DMS153 treated with DMSO at 0.1 percent for 48 hours (cell line): ENCODE measurements at regions not wholly inside any gene's neighbourhood (a gene's known extent, or its start where the extent isn't known, plus 50 kb on each side); places are given as distances from the start of the nearest gene placed in this dataset.
A peak's percentile ranks its signal among the peaks of the same experiment; 100 is the strongest.
"Not testable (repeated sequence)": the region's sequence is repeated elsewhere in the genome, so short reads cannot be mapped to it uniquely, and the experiment has no call there.

Experiments used
- DNase-seq: peaks from one replicate; lab custom pipeline; 2025; ENCODE audit not compliant: unreplicated experiment; lab: John Stamatoyannopoulos, UW

DNA sequence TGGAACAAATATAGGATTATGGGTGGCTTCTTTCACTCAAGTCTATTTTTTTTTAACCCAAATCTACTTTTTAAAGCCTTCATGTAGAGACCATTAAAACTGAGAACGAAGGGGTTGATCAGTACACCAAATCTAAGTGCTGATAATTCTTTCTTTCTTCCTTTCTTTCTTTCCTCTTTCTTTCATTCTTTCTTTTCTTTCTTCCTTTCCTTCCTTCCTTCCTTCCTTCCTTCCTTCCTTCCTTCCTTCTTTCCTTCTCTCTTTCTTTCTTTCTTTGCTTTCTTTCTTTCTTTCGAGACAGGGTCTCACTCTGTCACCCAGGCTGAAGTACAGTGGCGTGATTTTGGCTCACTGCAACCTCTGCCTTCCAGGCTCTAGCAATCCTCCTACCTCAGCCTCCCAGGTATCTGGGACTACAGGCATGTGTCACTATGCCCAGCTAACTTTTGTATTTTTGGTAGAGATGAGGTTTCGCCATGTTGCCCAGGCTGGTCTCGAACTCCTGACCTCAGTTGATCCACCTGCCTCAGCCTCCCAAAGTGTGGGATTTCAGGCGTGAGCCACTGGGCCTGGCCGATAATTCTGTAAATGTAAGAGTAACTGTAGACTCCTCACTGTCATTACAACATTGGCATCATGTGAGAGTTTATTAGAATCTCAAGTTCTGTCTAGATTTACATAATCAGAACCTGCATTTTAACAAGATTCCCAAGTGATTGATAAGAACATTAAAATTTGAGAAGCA, 236.4 kb downstream of the TFEC start:
- DNase-seq = no peak

DNA sequence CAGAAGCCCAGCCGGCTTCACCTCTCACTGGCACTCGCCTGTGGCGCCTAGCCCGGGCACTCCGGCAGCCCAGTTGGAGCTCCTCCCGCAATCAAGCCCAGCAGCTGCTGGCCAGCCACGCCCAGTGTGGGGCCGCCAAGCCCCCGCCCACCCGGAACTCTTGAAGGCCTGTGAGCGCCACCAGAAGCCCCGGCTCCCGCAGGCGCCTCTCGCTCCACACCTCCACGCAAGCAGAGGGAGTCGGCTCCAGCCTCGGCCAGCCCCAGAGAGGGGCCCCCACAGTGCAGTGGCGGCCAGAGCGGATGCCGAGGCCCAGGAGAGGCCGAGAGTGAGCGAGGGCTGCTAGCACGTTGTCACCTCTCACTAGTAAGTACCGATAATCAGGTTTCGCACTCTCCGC, 240.7 kb downstream of the TFEC start:
- DNase-seq = no peak

DNA sequence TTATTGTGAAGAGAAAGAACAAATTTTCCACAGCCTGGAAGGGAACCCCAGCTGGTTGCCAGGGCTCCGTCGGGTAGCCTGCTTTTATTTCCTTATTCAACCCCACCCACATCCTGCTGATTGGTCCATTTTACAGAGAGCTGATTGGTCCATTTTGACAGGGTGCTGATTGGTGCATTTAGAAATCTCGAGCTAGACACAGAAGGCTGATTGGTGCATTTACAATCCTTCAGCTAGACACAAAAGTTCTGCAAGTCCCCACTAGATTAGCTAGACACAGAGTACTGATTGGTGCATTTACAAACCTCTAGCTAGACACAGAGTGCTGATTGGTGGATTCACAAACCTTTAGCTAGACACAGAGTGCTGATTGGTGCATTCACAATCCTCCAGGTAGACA, 241.1 kb downstream of the TFEC start:
- not testable (repeated sequence) for DNase-seq

DNA sequence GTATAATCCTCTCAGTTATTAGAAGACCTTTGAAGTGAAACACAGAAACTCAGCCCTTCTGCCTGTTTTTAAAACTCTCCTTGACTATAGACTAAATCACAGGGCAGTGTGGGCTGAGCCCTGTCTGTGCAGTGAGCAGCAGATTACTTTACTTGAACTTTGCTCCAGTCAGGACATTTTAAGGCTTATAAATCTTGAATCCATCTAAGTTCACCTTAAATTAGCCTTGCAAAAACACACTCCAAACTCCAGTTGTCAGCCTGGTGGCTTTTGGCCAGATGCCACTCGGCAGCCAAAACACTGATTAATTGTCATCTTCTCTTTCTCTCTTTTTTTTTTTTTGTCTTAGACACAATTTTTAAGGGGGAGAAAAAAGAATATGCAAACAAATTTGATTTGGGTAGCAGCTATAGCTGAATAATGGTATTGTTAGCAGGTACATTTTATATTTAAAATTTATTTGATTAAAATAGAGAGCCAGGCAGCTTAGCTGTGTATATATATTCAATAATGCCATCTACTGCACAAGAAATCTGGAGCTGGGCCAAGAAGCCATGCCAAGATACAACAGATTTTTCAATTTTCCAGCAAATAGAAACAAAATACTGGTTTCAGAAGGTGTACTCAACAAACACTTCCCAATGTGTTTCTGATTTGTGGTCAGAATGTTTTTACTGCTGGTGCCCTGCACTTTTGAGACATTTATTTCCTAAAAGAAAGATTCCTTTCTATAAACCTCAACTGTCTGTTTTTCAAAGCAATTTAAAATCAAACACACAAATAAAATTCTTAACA, 247.7 kb downstream of the TFEC start:
- peak; percentile 56 for DNase-seq

DNA sequence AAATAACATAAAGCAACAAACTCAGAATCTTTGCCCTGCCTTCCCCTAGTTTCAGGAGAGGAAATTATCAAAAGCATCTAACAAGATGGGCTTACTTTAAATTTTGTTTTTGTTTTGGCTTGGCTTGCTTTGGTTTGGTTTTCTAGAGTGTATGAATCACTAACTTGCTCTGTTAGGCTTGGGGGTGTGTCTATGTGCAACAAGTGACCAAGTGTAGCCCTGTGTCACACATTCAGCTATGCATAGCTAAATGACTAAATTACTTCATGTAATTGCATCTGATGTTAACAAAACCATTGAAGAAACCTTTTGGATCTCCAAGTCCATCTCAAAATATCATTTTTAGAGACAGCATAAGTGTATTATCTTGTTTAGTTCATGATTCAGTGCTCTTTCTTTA, 251.0 kb downstream of the TFEC start:
- no peak for DNase-seq

DNA sequence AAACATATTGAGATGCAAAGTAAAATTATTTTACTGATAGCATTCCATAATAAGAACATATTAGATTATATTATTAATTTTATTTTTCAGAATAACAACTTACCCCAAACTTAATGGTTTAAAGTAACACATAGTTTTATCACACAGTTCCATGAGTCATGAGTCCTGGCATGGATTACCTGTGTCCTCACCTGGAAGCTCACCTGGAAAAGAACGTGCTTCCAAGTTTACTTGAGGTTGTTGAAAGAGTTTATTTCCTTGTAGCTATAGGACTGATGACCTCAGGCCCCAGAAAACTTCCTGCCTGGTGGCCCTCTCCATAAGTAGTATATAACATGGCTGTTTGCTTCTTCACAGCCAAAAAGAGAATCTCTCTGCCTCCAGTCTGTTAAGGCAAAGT, 254.6 kb downstream of the TFEC start:
- DNase-seq = no peak

DNA sequence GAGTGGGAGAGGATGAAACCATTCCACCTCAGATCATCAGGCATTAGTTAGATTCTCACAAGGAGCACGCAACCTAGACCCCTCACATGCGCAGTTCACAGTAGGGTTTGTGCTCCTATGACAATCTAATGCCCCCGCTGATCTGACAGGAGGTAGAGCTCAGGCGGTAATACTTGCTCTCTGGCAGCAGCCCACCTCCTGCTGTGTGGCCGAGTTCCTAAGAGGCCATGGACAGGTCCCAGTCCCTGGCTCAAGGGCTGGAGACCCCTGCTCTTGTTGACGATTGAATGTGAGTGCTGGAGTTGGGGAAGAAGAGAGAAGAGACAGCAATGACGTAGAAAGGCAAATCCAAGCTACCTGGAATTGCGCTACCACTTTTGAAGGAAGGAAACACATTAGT, 267.2 kb downstream of the TFEC start:
- no peak for DNase-seq

DNA sequence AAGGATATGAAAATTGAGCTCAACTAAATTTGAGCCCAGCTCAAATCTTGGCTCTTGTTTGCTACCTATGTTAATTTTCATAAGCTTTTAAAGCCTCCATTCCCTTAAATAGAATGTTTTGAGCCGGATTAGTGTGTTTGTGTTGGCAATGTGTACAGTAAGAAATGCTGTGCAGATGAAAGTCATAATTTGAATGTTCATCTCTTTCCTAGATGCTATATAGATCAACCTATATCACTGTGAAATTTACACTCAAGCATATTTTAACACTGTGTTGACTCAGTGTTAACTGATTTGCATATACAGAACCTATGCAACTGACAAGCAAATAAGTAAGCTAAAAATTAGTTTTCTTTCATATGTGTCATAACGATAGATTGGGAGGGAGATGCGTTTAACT, 272.5 kb downstream of the TFEC start:
- DNase-seq = no peak

DNA sequence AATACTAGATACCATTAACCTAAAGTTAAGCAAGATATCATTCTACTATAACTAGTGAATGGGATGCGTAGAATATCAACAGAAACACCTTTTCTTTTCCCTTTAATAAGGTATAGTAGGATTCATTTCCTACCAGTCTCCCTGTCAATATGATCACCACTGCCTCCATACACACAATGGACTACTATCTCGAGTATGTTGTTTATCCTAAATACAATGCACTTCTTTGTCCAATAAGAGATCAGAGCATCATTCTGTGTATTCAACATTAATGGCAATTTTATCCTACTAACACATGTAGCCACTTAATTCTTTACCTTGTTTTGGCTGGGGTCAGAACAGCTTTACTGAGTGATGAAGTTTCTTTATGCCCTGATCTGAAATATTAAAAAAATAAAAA, 276.3 kb downstream of the TFEC start:
- DNase-seq = no peak

DNA sequence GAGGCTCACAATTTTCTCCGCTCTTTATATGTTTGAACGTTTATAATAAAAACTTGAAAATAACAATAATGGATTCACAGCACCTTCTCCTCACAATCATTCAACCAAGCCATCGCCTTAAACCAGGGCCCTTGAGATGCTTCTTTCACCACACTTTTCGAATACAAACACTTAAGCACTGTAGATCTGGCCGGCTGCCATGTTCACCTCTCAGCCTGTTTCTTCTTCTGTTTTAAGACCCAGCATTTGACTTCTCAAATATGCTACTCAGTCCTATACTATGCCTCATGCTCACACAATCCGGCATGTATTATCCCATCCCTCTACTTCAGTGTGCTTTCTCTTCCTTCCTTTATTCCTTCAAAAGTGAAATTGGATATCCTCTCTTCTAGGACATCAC, 280.6 kb downstream of the TFEC start:
- no peak for DNase-seq

DNA sequence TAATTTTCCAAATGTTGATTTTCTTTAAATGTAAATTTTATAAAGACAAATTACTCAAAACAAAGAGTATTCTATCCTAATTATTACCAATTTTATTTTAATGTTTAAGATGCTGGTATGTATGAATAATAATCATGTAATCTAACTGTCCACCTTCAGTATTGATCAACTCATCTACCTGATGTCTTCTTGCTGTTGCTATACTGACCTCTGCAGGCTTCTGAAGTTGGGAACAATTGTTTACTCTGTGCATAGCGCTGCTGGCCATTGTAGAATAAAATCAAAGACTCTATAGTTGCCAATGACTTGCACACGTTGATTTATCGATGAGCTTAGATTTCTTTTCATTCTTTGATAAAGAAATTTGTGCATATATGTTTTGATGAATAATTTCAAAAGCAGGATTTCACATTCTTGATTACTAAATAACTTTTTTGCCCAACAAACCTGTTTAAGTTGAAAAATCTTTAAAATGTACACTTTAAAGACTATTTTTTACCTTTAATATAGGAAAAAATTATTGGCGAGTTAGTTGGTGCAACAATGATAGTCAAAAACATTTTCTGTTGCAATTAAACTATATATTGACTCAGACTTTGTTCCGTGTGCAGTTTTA, 282.3 kb downstream of the TFEC start:
- DNase-seq = no peak

DNA sequence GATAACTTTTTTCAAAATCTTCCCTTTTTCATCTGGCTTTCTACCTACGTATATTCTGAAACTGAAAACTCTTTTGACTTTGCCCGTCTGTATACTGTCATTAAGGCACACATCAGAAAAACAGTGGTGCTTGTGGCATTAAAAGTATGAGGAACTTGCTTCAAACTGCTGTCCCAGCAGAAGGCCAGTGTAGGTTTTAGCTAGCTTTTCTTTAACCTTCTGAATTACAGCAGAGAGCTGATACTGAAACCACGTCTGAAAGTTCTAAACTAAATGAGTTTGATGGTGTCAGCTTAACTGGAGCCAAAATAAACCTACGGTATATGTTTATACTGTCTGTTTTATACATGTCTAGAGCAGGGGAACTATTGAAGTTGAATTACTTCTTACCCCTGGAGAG, 283.4 kb downstream of the TFEC start:
- DNase-seq = no peak

DNA sequence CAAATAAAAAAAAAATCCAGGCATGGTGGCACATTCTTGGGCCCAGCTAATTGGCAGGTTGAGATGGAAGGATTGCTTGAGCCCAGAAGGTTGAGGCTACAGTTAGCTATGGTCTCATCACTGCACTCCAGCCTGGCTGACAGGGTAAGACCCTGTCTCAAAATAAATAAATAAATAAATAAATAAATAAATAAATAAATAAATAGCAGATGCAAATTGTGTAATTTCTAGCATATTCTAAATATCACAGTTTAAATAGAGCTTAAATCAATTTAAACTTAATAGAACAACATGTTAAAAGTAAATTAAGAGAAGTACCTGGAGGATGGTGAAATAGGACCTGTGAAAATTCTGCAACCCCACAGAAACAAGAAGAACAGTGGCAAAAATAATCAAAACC, 290.5 kb downstream of the TFEC start:
- no peak for DNase-seq

DNA sequence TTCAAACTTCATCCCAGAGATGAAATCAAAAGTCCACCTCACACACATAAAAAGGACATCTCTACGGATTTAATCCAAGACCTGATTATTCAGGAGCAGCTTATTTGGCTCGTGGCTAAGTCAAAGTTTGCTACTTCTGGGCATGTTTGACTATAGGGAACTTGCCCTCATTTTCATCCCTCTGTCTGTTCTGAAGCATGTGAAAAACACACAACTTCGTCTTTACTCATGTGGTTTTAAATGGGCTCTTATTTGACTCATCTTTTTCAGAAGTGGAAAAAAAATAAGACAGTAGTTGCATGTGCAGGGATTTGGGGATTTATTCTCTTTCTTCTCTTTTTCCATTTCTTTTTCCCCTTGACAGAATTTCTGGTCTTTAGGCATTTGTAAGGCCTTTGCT, 295.9 kb downstream of the TFEC start:
- no peak for DNase-seq

DNA sequence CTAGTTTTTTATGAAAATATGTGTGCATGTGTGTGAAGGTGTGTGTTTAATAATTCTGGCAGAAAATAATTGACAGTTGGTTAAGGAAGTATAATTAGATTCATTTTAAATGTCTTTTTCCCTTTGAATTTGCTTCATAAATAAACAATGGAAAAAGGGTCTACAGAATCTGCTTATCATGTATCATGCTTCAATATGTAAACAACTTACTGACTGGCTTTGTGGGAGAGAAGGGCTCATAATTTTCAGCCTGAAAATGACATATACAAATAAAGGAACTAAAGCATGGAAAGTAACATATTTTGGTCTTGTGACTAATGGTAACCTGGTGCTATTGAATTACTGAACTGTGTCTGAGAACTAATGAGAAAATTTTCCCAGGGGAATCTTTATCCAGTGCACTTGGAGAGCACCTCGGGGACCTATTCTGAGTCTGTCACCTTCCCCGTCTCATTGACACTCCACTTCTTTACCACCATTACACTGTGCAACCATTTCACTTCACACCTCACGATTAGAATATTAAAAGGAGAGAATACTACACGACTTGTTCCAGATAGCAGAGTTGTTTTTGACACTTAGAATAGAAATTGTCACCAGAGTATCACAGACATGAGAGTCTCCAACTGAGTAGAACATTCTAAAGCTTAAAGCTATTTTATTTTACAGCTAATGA, 298.6 kb downstream of the TFEC start:
- peak; percentile 66 for DNase-seq

DNA sequence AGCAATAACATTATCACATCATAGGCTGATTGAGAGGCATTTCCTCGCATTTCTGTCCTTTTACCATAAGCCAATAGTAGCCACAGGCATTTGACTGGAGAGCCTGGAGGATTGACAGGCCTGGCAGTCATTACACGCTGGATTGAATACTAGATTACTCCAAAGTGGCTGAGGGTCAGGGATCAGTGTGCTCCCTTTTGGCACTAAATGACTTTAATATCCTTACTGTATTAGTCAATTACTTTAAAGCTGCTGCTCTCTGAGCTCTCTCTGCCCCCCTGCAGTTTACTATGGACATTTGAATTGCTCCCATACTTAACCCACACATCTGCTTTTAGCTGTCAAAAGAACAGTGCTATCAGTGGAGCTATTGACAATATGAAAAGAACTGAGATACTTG, 302.0 kb downstream of the TFEC start:
- DNase-seq = peak; percentile 40

DNA sequence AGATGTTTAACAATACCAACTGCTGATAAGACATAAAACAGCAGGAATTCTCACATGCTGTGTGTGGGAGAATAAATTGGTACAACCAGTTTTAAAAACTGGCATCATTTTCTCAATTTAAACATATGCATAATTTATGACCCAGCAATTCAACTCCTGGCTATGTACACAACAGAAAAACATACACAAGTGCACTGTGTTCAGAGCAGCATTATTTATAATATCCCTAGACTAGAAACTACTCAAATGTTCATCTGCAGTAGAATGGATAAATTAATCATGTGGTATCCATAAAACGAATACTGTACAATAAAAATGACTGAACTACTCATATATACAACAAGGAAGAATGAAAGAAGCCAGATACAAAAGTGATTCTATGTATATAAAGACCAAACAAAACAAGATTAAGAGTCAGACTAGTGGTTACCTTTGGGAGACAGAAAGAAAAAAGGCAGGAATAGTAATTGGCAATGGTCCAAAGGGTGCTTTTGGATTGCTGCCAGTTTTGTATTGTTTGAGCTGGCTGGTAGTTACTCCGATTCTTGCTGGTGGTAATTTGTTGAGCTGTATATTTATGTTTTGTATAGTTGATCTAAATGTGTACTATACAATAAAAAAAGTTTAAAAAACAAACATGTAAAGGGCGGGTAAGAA, 306.0 kb downstream of the TFEC start:
- DNase-seq = peak; percentile 97

DNA sequence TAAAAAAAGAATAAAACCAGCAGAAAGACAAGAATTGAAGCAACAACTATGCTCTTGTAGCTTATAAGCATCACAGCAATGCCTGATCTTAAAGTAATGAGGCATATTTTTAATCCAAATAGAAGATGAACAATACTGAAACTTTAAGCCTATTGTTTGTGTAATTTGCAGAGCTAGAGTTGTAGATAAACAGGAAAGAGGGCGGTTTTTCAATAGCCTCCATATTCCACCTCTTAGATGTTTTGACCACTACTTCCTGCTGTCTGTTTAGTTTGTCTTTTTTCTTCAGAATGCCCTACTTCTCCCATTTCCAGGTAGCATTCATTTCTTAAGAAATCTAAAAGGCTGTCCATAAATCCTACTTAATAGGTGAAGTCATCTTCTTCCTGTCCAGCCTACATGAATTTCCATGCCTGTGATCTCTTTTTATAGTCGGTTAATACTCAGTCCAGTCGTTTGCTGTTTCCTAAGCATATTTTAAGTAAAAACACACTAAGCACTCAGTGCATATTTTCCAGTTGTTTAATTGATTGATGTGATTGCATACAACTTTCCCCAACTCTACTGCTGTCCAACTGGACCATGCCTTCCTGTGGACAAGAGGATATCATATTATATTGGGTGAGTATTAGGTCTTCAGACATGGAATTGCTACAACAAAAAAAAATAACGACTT, 308.1 kb downstream of the TFEC start:
- no peak for DNase-seq

DNA sequence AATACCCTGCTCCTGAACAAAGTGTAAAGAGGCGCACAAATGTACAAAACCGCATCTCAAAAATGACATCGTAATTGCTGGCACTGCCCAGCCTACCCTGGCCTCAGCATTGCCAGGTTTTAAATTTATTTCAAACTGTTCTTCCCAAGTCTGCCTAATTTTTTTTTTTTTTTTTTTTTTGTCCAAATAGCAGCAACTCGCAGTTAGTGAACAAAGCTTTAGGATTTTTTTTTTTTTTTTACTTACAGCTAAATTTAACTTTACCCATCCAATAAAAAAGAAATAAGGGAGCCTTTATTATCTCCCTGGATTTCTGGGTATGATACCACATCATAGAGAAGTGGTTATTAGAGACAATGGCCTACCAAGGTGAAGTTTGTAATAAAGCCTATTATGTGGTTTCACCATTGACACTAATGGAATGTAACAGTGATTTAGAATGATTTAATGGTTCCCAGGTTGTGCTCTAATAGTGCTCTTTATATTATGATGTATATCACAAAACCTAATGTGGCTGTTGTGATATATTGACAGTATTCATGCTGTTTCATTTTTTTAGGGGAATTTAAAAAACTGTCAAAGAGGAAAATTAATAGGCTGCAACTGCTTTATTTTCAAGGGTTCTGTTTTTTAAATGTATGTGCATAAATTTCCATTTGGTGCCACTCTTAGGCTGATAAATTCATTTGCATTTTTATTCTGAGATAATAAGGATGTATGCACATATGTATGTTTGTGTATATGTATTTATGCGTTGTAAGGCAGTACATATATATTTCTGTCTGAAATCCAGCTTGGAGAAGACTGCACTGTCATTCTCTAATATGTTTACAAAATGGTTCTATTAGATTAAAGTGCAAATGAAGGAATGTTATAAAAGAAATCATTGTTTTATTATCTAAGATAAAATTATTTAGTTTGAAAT, 309.0 kb downstream of the TFEC start:
- DNase-seq = no peak

DNA sequence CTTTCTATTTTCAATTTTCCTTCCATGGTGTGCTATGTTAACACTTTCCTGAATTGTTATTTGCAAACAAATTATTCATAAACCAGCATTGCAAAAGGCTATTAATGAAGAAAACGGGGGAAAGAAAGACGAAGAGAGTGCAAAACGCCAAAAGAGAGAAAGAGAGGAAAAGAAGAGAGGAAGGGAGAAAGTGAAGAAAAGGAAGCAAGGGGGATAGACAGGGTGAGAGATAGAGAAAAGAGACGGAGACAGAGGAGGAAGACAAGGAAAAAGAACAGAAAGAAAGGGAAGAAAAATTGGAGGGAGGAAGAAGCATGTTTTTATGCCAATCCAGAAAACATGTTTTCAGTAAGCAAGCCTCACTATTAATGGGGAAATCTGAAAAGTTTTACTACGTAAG, 310.6 kb downstream of the TFEC start:
- DNase-seq = no peak
